Subcutaneous abdominal adipose tissue (tissue), 5 donors: ENCODE measurements at regions not wholly inside any gene's neighbourhood (a gene's known extent, or its start where the extent isn't known, plus 50 kb on each side); places are given as distances from the start of the nearest gene placed in this dataset.

ENCODE experiments used
- H3K27ac ChIP-seq: one replicate; pipeline ENCODE4 v1.7.0; 2013; ENCODE audit warnings: low read depth, mild to moderate bottlenecking, inconsistent platforms, low read length, moderate library complexity
- H3K27me3 ChIP-seq, 5 donors: one replicate each; pipeline ENCODE4 v1.7.0; 2013; ENCODE audit warnings: low read length in 5 of 5, inconsistent platforms in 1 of 5; ENCODE audit not compliant: control insufficient read depth in 5 of 5, insufficient read depth in 4 of 5
- H3K36me3 ChIP-seq, 5 donors: one replicate each; pipeline ENCODE4 v1.7.0; 2013; ENCODE audit warnings: low read length in 5 of 5; ENCODE audit not compliant: control insufficient read depth in 5 of 5, insufficient read depth in 5 of 5
- H3K4me1 ChIP-seq, 5 donors: one replicate each; pipeline ENCODE4 v1.7.0; 2013; ENCODE audit warnings: low read length in 5 of 5, mild to moderate bottlenecking in 3 of 5, moderate library complexity in 1 of 5; ENCODE audit not compliant: control insufficient read depth in 5 of 5, insufficient read depth in 5 of 5
- H3K4me3 ChIP-seq, 5 donors: one replicate each; pipeline ENCODE4 v1.7.0; 2013; ENCODE audit warnings: low read length in 5 of 5, low read depth in 1 of 5
- H3K9ac ChIP-seq, 5 donors: one replicate each; pipeline ENCODE4 v1.7.0; 2013; ENCODE audit warnings: low read length in 5 of 5, mild to moderate bottlenecking in 4 of 5, moderate library complexity in 3 of 5
- H3K9me3 ChIP-seq, 5 donors: one replicate each; pipeline ENCODE4 v1.7.0; 2013; ENCODE audit warnings: low read length in 5 of 5; ENCODE audit not compliant: control insufficient read depth in 5 of 5
- donor health status: healthy.
- donor health status: healthy.
- donor health status: healthy.
- donor health status: healthy.
- donor health status: healthy.

DNA sequence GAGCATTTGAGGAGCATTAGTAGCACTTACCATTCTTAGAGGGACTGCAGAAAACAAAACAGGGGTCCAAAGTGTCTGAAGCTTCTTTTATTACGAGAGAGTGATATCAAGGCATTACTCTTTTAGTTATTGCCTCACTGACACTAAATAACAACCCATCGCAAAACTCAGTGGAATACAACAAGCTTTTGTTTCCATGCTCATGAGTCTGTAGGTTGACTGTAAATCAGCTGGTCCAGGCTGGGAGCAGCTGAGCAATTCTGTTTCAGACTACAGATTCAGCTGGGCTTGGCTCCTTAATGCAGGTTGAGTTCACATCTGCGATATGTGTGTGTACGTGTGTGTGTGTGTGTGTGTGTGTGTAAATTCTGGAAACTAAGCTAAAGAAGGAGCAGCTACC is 501.8 kb upstream of the PKDCC start:
- no peaks in the 10 kb centered on the region for H3K27me3 ChIP-seq
- no peaks in the 10 kb centered on the region for H3K36me3 ChIP-seq

DNA sequence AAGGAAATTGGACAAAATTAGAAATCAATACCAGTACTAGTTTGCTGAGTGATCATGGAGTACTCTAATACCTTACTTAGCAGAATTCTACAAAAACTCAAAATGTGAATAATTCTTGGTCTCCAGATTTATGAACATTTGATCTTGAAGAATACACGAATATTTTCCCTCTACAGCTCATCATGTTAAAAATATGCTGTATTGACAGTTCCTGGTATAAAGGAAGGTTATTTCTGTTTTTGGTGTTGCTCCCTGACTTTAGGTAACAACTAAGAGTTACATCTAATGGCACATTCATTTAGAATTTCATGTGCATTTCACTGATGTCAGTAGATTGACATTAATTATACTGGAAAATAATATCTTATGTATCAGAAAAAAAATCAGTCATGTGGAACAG is 479.2 kb upstream of the PKDCC start:
- no peak overlapping the region for H3K27ac ChIP-seq
- no peaks in the 10 kb centered on the region for H3K9me3 ChIP-seq
- H3K4me3 ChIP-seq, result no peak overlapping the region
- H3K9ac ChIP-seq, result no peak overlapping the region
- H3K4me1 ChIP-seq, result no peaks in the 10 kb centered on the region
- H3K27me3 ChIP-seq, result no peaks in the 10 kb centered on the region
- H3K36me3 ChIP-seq, result no peaks in the 10 kb centered on the region

More for the DNA sequence above, 501.8 kb upstream of the PKDCC start:
- Histone ChIP-seq H3K27ac (no peak overlapping the region), H3K9me3 (no peaks in the 10 kb centered on the region), H3K4me3 (no peak overlapping the region), H3K9ac (no peak overlapping the region), H3K4me1 (no peaks in the 10 kb centered on the region)

DNA sequence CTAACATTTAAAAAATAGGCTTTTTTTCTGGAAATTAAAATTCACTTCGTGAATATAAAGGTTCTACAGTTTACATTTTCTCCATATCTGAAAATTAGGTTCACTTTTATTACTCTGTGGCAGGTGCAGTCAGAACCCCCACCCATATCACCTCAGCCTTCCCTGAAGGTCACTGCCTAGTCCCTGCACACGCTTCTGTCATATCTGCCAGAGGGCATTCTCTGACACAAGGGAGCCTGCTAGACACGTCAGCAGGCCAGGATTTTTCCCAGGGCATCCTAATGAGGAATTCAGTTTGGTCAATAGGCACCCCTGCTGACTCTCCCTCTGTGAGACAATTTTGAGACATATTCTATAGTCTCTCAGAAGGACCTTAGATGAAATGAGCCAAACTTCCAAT is 475.7 kb upstream of the PKDCC start:
- H3K36me3 ChIP-seq, result no peaks in the 10 kb centered on the region
- H3K4me3 ChIP-seq, result no peak overlapping the region
- no peaks in the 10 kb centered on the region for H3K9me3 ChIP-seq
- no peak overlapping the region for H3K9ac ChIP-seq
- no peaks in the 10 kb centered on the region for H3K4me1 ChIP-seq
- H3K27me3 ChIP-seq, result no peaks in the 10 kb centered on the region
- no peak overlapping the region for H3K27ac ChIP-seq

DNA sequence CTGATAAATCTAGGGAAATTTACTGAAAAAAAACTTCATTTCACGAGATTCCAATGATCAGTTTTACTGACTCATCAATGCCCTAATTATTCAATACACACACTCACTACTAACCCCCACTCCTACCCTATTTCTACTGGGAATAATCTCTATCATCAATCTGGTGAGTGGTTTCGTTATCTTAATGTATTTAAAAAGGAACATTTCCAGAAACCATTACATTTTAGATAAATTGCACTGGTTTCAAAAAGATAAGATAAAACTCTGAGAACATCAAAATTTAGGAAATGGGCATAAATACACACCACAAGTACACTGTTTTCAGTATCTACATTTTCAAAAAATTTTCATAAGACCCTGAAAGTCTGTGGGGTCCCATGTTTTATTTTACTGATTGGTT is 471.4 kb upstream of the PKDCC start:
- Histone ChIP-seq H3K9ac (no peak overlapping the region), H3K27me3 (no peaks in the 10 kb centered on the region), H3K4me1 (no peaks in the 10 kb centered on the region), H3K36me3 (no peaks in the 10 kb centered on the region), H3K9me3 (no peaks in the 10 kb centered on the region), H3K27ac (no peak overlapping the region), H3K4me3 (no peak overlapping the region)

DNA sequence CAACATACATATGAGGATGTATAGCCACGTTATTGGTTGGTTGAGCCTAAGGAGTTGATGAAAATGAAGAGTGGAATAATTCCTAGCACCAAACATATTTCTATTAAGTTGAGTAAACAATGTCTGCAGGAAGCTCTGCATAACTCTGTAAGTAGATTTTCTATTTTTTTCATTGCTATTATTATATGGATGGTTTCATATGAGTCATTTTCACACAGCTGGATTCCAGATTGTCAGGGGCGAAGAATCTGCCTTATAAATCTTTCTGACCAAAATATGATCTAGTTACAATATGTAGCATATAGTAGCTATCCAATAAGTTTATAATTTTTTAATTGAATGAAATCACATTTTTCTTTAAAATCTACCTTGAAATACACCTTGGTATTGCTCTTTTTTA is 468.0 kb upstream of the PKDCC start:
- H3K9ac ChIP-seq, result no peak overlapping the region
- no peak overlapping the region for H3K27ac ChIP-seq
- no peaks in the 10 kb centered on the region for H3K36me3 ChIP-seq
- no peaks in the 10 kb centered on the region for H3K27me3 ChIP-seq
- H3K4me3 ChIP-seq, result no peak overlapping the region
- H3K4me1 ChIP-seq, result no peaks in the 10 kb centered on the region
- H3K9me3 ChIP-seq, result peaks cover 0 to 16% (median 3%) of the 10 kb centered on the region in 5 donors

DNA sequence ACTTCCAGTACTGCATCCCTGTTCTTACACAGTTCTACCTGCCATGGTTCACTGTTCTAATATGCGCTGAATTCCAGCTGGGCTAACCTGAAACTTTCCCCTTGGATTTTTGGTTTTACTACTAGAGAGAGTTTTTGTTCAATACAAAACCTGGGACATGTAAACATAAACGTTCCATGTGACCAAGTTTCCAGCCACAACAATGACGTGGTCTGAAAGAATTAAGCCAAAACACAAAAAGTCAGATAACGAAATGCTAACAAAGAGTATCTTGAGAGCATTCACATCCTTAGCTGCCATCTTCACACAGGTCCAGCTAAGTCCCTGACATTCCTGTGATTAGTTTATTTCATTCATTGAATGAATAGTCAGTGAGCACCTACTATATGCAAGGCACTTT is 467.0 kb upstream of the PKDCC start:
- no peaks in the 10 kb centered on the region for H3K27me3 ChIP-seq
- H3K9me3 ChIP-seq, result peaks cover 0 to 23% (median 11%) of the 10 kb centered on the region in 5 donors
- H3K4me1 ChIP-seq, result no peaks in the 10 kb centered on the region
- H3K36me3 ChIP-seq, result no peaks in the 10 kb centered on the region
- H3K9ac ChIP-seq, result no peak overlapping the region
- no peak overlapping the region for H3K4me3 ChIP-seq
- H3K27ac ChIP-seq, result no peak overlapping the region

DNA sequence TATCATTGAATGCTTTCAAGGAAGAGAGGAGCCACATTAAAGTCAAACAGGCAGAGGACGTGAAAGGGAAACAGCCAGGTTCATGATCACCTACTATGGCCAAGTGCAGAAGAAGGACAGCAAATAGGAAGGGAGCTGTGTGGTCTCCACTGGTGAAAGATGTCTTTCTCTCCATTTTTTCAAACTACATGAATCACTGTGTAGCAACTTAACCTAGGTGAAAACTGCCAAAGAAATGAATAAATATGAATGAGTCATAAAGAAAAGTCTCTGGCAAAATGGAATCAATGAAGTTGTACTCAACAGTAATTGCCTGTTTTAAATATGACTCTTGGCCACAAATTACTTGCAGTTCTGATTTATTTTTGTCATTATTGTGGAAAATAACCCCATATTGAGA is 452.6 kb upstream of the PKDCC start:
- Histone ChIP-seq H3K27ac (no peak overlapping the region), H3K4me3 (no peak overlapping the region), H3K9me3 (no peaks in the 10 kb centered on the region), H3K36me3 (no peaks in the 10 kb centered on the region), H3K9ac (no peak overlapping the region), H3K4me1 (peaks cover 6 to 24% (median 15%) of the 10 kb centered on the region in 5 donors), H3K27me3 (no peaks in the 10 kb centered on the region)

DNA sequence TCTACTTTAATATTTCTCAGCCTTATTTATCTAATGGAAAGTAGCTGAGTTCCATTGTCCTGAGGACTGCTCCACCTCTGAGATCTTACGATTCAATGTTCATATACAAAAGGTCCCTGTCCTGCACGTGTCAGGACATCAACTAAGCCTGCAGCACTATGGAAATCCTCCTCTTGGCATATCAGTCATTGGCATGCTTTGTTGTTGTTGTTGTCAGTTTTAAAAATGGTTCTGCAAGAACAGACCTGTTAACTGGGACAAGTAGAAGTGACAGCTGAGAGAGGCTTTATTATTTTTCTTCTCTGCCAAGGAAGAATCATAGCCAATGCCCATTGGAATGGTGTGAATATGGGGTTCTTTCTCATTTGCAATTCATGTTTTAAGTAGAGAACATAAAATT is 450.1 kb upstream of the PKDCC start:
- Histone ChIP-seq H3K9me3 (no peaks in the 10 kb centered on the region), H3K27ac (no peak overlapping the region), H3K27me3 (no peaks in the 10 kb centered on the region), H3K36me3 (no peaks in the 10 kb centered on the region), H3K4me3 (no peak overlapping the region), H3K9ac (no peak overlapping the region), H3K4me1 (peaks cover 6 to 22% (median 15%) of the 10 kb centered on the region in 5 donors)

DNA sequence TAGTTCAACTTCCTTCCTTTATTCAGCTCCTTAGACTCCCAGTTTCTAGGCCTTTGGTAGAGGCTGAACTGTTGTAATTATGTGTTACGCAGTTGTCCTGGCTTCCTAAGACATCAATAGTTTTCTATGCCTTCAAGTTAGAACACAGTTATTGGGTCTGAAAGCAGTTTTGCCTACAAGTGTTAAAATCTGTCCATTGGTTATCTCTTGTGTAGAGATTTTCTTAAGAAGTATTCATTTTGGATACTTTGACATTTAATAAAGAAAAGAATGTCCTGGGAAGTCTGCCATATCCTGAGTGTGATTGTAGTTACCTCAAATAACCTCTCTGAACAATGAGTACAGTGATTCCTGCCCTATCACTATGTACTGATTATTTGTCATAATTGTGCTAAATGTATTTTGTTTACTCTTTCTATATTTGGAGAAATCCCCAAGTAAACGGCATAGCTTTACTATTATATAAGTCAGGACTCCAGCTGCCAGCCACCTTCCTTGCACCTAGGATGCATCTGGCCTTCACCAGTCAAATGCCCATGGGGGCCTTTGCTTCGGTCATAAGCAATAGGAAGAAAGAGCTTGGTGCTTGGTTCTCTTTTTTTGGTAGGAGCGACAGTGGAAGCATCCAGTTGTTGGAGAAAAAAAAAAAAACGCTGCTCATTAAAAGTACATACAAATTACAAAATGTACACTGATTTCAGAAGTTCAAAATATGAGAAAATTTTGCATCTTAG is 449.5 kb upstream of the PKDCC start:
- Histone ChIP-seq H3K4me1 (peaks cover 6 to 22% (median 15%) of the 10 kb centered on the region in 5 donors), H3K4me3 (peak overlapping the region in 1 of 5 donors; percentile 2), H3K27ac (no peak overlapping the region), H3K36me3 (no peaks in the 10 kb centered on the region), H3K27me3 (no peaks in the 10 kb centered on the region), H3K9me3 (no peaks in the 10 kb centered on the region), H3K9ac (no peak overlapping the region)

DNA sequence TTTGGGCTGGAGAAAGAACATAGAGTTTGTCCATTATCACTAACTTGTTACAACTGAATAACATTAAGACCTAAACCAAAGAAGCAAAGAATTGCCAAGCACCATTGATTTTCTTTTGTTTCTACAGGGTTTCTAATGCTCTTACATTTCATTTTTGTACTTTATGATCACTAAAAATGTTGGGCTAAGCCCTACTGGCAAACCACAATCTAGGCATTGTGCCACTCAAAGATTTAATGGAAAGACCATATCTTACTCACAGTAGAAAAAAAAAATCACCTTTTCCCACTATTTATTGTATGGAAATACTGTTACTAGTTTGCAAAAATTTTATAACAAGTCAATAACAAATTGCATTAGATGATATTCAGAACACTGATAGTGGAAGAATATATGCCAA is 447.4 kb upstream of the PKDCC start:
- no peaks in the 10 kb centered on the region for H3K27me3 ChIP-seq
- H3K9ac ChIP-seq, result no peak overlapping the region
- no peaks in the 10 kb centered on the region for H3K36me3 ChIP-seq
- H3K27ac ChIP-seq, result no peak overlapping the region
- no peaks in the 10 kb centered on the region for H3K9me3 ChIP-seq
- H3K4me3 ChIP-seq, result no peak overlapping the region
- peaks cover 6 to 22% (median 15%) of the 10 kb centered on the region in 5 donors for H3K4me1 ChIP-seq
